ENCODE measurements at regions not wholly inside any gene's neighbourhood (a gene's known extent, or its start where the extent isn't known, plus 50 kb on each side); places are given as distances from the start of the nearest gene placed in this dataset.

DNA sequence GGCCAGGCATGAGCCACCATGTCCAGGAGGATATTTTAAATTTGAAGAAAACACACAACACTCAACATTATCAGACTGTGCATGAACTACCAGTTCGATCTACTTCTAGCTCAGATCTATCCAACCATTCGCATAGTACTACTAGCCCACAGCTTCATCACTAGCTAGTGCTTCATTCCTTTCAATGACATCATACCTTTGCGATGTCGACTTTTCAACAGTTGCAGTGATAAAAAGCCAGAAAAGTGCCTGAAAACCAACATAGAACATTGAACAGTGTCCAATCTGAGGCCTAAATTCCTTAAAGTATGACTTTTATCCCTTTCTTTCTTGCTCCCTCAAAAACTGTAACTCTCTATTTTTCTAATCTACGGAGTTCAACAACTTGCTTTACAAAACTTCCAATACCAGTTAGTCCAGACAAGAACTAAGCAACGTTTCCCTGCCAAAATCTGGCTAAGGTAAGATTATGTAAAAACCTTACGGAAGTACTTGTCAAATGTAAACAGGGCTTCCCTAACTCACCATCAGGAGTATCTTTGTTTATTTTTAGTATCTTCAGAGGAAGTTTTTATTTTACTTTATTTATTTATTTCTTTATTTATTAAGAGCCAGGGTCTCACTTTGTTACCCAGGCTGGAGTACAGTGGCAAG lies 434.0 kb upstream of the JARID2 start:
- Mint-ChIP-seq H3K27me3 (no peaks in the 10 kb centered on the region), H3K27ac (no peak overlapping the region)
- no peaks in the 10 kb centered on the region for H3K9me3 ChIP-seq (ENCODE audit: control insufficient read depth, low read length, poor library complexity, severe bottlenecking)

GRCh38 chr6:14814016-14814415 lies 431.9 kb upstream of the JARID2 start:
- no peak for ATAC-seq
- H3K27ac Mint-ChIP-seq = no peak overlapping the region

More for the DNA sequence above, 434.0 kb upstream of the JARID2 start:
- DNase-seq = no peak
- Mint-ChIP-seq H3K4me1 (no peaks in the 10 kb centered on the region), H3K4me3 (no peak overlapping the region), H3K36me3 (ENCODE audit: low read depth) (no peaks in the 10 kb centered on the region)
- ATAC-seq = no peak

DNA sequence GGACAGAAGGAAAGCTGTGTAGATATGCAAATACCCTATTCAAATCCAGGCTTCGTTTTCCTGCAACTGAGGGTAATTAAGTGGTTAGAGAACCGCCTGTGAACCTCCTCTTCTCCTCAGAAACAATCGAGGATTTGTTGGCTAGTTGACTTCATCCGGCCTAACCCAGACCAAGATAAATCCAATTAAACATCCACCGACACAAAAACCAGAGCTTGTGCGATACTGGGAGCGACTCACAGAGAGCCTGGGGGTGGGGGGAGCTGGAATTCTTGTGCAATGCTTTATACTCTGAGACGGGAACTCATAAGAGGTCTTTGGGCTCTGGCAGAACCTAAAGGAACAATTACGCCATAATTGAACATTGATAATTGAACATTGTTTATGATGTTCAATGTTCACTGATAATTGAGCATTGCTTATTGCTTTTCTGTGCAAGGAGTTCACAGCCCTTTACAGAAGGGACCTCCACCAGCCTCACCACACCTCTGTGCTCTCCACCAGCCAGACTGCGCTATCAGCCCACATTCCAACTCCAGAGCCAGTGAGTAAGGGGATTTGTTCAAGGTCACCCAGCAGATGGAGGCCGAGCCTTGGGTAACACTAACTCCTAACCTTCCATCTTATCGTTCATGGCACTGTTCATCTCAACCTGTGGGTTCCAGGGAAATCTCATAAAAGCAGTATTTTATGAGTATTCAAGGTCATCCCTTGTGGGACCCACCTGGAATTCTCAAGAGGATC lies 429.6 kb upstream of the JARID2 start:
- no peak overlapping the region for H3K27ac Mint-ChIP-seq
- DNase-seq (no peak), ATAC-seq (no peak)
- H3K36me3 Mint-ChIP-seq (ENCODE audit: low read depth) = no peaks in the 10 kb centered on the region
- no peaks in the 10 kb centered on the region for H3K9me3 ChIP-seq (ENCODE audit: control insufficient read depth, low read length, poor library complexity, severe bottlenecking)
- no peaks in the 10 kb centered on the region for H3K27me3 Mint-ChIP-seq
- H3K4me3 Mint-ChIP-seq = no peak overlapping the region
- no peaks in the 10 kb centered on the region for H3K4me1 Mint-ChIP-seq

More at GRCh38 chr6:14814016-14814415, 431.9 kb upstream of the JARID2 start:
- no peaks in the 10 kb centered on the region for H3K9me3 ChIP-seq (ENCODE audit: control insufficient read depth, low read length, poor library complexity, severe bottlenecking)
- DNase-seq = no peak
- Mint-ChIP-seq H3K4me3 (no peak overlapping the region), H3K4me1 (no peaks in the 10 kb centered on the region), H3K27me3 (no peaks in the 10 kb centered on the region), H3K36me3 (ENCODE audit: low read depth) (no peaks in the 10 kb centered on the region)

- Mint-ChIP-seq H3K4me3 (no peak overlapping the region), H3K36me3 (ENCODE audit: low read depth) (no peaks in the 10 kb centered on the region), H3K27me3 (no peaks in the 10 kb centered on the region), H3K4me1 (no peaks in the 10 kb centered on the region), H3K27ac (no peak overlapping the region)
- DNase-seq = no peak
- ATAC-seq = no peak
- no peaks in the 10 kb centered on the region for H3K9me3 ChIP-seq (ENCODE audit: control insufficient read depth, low read length, poor library complexity, severe bottlenecking)
These were observed 428.8 kb upstream of the JARID2 start for GRCh38 chr6:14817074-14817473.

DNA sequence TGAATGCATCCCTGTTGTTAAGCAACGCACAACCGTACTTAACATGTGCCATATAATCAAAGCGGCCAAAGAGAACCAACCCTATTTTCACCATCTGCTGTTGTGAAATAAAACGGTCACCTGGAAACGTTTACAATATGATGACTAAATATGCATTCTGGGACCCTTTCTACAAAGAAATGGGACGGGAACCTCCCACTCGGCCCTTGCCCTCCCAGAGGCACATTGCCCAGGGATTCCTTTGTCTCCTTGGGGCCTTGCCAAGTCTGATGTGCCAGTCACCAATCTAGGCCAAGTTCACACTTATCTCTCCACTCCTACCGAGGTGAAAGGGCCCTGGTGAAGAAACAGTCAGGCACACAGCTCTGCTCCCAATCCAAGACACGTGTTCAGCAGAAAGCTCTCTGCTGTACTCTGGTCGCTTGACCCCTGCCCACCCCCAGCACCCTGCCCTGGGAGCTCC lies 427.4 kb upstream of the JARID2 start:
- no peaks in the 10 kb centered on the region for H3K4me1 Mint-ChIP-seq
- no peaks in the 10 kb centered on the region for H3K9me3 ChIP-seq (ENCODE audit: control insufficient read depth, low read length, poor library complexity, severe bottlenecking)
- no peaks in the 10 kb centered on the region for H3K27me3 Mint-ChIP-seq
- DNase-seq (no peak), ATAC-seq (no peak)
- H3K4me3 Mint-ChIP-seq = no peak overlapping the region
- H3K36me3 Mint-ChIP-seq (ENCODE audit: low read depth) = no peaks in the 10 kb centered on the region
- no peak overlapping the region for H3K27ac Mint-ChIP-seq

DNA sequence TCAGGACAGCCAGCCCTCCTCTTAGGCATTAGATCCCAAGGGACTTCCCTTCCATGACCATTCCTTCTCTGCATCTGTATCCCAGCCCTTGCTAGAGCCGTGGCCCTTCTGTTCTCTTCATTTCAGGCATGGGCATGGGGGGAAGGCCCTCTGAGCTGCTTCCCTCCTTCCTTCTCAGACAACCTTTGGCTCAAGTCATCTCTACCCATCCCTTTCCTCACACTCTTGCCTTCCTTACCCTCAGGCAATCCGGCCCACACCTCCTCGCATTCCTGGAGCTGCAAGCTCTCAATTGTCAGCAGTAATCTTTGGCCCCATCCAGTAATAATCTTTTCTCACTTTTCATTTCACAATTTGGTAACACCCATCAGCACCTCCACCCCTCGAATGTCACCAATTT lies 426.9 kb upstream of the JARID2 start:
- ATAC-seq = no peak
- Mint-ChIP-seq H3K4me3 (no peak overlapping the region), H3K27ac (no peak overlapping the region)

DNA sequence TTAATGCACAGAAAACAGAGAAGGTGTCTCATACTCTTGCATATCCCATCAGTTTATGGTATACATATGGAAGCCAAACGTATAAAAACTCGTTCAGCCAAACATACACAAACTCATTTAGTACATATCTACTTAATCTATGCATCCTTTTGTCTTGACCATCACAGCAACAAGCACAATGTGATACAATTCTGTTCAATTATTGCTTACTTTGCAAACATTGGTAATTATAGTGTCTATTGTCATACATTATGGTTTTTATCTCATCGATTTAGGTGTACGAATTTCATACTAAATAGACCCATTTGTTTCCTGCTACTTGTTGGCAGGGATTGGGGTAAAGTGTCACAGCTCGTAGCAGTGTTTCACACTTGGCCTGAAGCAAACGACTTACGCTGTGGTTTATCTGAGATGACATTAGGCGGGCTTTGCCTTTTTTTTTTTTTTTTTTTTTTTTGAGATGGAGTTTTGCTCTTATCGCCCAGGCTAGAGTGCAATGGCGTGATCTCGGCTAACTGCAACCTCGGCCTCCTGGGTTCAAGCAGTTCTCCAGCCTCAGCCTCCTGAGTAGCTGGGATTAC lies 425.9 kb upstream of the JARID2 start:
- H3K36me3 Mint-ChIP-seq (ENCODE audit: low read depth) = no peaks in the 10 kb centered on the region
- no peak overlapping the region for H3K4me3 Mint-ChIP-seq
- H3K27ac Mint-ChIP-seq = no peak overlapping the region
- H3K4me1 Mint-ChIP-seq = no peaks in the 10 kb centered on the region
- no peak for DNase-seq
- H3K27me3 Mint-ChIP-seq = peaks cover 7% of the 10 kb centered on the region
- H3K9me3 ChIP-seq (ENCODE audit: control insufficient read depth, low read length, poor library complexity, severe bottlenecking) = no peaks in the 10 kb centered on the region
- ATAC-seq = no peak

More for the DNA sequence above, 426.9 kb upstream of the JARID2 start:
- no peak for DNase-seq
- H3K9me3 ChIP-seq (ENCODE audit: control insufficient read depth, low read length, poor library complexity, severe bottlenecking) = no peaks in the 10 kb centered on the region
- Mint-ChIP-seq H3K4me1 (no peaks in the 10 kb centered on the region), H3K27me3 (peaks cover 2% of the 10 kb centered on the region), H3K36me3 (ENCODE audit: low read depth) (no peaks in the 10 kb centered on the region)

DNA sequence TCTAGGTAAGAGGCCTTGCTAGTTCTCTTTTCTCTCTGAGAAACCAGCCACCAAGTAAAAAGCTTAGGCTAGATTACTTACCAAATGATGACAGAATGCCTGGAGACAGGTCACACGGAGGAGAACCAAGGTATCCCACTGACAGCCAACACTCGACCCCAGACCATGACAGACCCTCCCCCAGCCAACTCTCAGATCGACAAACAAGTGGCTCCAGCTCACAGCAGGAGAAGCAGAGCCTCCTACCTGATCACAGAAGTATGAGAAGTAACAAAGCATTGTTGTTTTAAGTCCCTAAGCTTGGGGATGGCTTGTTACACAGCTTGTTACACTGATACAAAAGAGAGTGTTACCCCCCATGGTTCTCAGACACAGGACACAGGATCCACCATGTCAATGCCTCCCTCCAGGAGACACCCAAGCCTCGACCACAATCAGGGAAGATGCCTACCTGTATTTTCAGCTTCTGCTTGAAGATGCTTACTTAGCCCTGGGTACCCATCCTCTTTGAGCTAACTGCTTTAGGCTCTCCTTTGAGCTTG lies 423.8 kb upstream of the JARID2 start:
- no peaks in the 10 kb centered on the region for H3K9me3 ChIP-seq (ENCODE audit: control insufficient read depth, low read length, poor library complexity, severe bottlenecking)
- Mint-ChIP-seq H3K27me3 (peaks cover 18% of the 10 kb centered on the region), H3K36me3 (ENCODE audit: low read depth) (no peaks in the 10 kb centered on the region), H3K4me1 (no peaks in the 10 kb centered on the region), H3K27ac (no peak overlapping the region), H3K4me3 (no peak overlapping the region)
- DNase-seq = no peak
- ATAC-seq = no peak

DNA sequence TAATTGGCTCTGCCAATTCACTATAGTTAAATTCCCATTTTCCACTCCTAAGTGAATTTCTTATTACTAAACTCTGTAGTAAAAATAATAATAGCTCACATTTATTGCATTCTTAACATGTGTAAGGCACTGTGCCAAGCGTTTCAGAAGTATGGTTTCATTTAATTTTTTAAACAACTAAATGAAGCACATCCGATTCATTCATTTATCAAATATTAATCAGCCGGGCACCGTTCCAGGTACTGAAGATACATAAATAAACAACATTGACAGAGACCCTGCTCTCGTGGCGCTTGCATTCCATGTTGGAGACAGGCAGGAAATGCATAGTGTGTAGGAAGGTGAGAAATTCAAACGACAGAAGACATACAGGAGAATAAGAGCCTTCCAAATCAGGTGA lies 423.2 kb upstream of the JARID2 start:
- no peak for ATAC-seq
- DNase-seq = no peak
- H3K36me3 Mint-ChIP-seq (ENCODE audit: low read depth) = no peaks in the 10 kb centered on the region
- no peak overlapping the region for H3K27ac Mint-ChIP-seq
- no peaks in the 10 kb centered on the region for H3K4me1 Mint-ChIP-seq
- no peak overlapping the region for H3K4me3 Mint-ChIP-seq
- H3K27me3 Mint-ChIP-seq = peaks cover 18% of the 10 kb centered on the region
- no peaks in the 10 kb centered on the region for H3K9me3 ChIP-seq (ENCODE audit: control insufficient read depth, low read length, poor library complexity, severe bottlenecking)

GRCh38 chr6:14824060-14824459 lies 421.8 kb upstream of the JARID2 start:
- Mint-ChIP-seq H3K4me1 (no peaks in the 10 kb centered on the region), H3K27ac (no peak overlapping the region), H3K27me3 (peaks cover 18% of the 10 kb centered on the region), H3K4me3 (no peak overlapping the region), H3K36me3 (ENCODE audit: low read depth) (no peaks in the 10 kb centered on the region)
- DNase-seq (no peak), ATAC-seq (no peak)
- H3K9me3 ChIP-seq (ENCODE audit: control insufficient read depth, low read length, poor library complexity, severe bottlenecking) = no peaks in the 10 kb centered on the region

DNA sequence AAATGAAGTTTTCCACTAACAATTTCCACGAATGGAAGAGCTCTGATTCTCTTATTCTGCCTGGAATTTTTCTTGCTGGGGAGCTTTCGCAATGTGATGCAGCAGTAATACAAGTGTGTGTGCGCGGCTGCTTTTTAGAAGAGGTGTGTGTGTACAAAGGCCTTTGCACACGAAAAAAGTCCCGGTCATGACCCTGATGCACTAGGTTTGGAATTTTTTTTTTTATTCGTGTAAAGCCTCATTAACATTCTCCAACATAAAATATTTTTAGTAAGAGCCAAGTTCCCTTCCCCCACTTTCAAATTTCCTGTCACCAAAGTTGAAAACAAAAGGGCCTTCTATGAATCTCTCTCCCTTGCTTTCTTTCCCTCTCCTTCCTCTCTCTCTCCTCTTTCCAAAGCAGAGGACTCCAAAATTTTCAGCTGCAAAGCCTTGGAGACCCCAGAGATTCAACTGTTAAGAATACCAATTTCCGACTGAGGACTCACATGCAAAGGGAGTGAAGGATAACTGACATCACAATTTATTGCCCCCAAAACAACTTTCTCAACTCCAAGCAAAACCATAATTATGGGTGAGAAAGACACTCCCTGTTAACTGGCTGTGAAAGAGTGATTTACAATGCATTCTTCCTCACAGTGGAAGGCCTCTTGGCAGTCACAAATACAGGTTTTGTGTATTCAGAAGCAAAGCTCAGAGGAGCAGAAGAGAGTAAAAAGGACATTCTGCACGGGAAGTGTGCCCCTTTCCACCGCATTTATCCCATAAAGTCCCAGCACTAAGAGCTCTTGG lies 421.2 kb upstream of the JARID2 start:
- Mint-ChIP-seq H3K27ac (no peak overlapping the region), H3K36me3 (ENCODE audit: low read depth) (no peaks in the 10 kb centered on the region), H3K4me3 (no peak overlapping the region), H3K4me1 (no peaks in the 10 kb centered on the region), H3K27me3 (peaks cover 18% of the 10 kb centered on the region)
- no peaks in the 10 kb centered on the region for H3K9me3 ChIP-seq (ENCODE audit: control insufficient read depth, low read length, poor library complexity, severe bottlenecking)
- no peak for ATAC-seq
- no peak for DNase-seq

DNA sequence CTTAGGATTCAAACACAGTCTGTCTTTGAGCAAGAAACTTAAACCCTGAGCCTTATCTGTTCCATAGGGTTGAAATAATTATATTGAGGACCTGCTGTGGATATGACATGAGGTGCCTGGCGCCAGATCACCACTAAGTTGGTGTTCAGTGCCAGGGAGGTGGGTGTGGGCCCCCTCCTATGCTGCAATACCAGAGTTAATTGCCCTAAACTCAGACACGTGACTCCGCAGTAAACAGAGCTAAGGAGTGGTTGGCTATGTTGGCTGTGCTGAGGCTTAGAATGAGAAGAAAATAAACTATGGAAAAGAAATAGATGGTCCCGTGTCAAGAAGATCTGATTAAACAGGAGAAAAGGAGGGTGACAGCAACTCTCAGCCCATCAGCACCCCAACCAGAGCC lies 419.4 kb upstream of the JARID2 start:
- peaks cover 18% of the 10 kb centered on the region for H3K27me3 Mint-ChIP-seq
- DNase-seq = no peak
- no peaks in the 10 kb centered on the region for H3K4me1 Mint-ChIP-seq
- ATAC-seq = no peak
- H3K9me3 ChIP-seq (ENCODE audit: control insufficient read depth, low read length, poor library complexity, severe bottlenecking) = no peaks in the 10 kb centered on the region
- peak overlapping the region; percentile 12 for H3K27ac Mint-ChIP-seq
- H3K4me3 Mint-ChIP-seq = no peak overlapping the region
- no peaks in the 10 kb centered on the region for H3K36me3 Mint-ChIP-seq (ENCODE audit: low read depth)

DNA sequence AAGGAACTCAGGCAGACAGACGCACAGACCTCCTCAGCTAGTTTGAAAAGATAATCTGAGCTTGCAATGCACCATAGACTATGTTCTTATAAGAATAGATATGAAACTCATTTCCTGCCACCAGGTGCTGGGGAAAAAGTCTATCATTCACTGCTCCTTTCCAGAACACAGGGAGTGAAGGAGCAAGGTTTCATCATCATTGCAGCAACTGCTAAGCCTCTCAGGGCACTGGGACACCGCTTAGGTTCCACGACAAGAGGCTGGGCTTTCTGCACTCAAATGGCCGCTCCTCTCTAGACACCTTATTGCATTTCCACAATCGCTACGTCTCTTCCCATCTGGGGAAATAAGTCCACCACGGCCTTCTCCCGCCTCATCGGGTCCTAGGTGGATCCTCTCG lies 418.5 kb upstream of the JARID2 start:
- H3K9me3 ChIP-seq (ENCODE audit: control insufficient read depth, low read length, poor library complexity, severe bottlenecking) = no peaks in the 10 kb centered on the region
- Mint-ChIP-seq H3K4me1 (no peaks in the 10 kb centered on the region), H3K27ac (no peak overlapping the region), H3K4me3 (no peak overlapping the region), H3K36me3 (ENCODE audit: low read depth) (no peaks in the 10 kb centered on the region), H3K27me3 (peaks cover 18% of the 10 kb centered on the region)
- no peak for DNase-seq
- no peak for ATAC-seq
